ENCODE measurements at regions not wholly inside any gene's neighbourhood (a gene's known extent, or its start where the extent isn't known, plus 50 kb on each side); places are given as distances from the start of the nearest gene placed in this dataset.

GRCh38 chr6:137781639-137782038 lies 85.4 kb upstream of the TNFAIP3 start:
- TF ChIP-seq CTCF (IDR thresholded peaks at IDR 0.05; ENCODE audit: control insufficient read depth, insufficient read depth, low read depth, low read length, missing control alignments): no peak

GRCh38 chr6:137782166-137783039 lies 84.7 kb upstream of the TNFAIP3 start:
- no peak for TF ChIP-seq CTCF (IDR thresholded peaks at IDR 0.05; ENCODE audit: control insufficient read depth, insufficient read depth, low read depth, low read length, missing control alignments)
- no peak for DNase-seq (ENCODE audit: low read depth)
- no peak overlapping the region for H3K4me3 ChIP-seq (ENCODE audit: control insufficient read depth, low read depth, low read length)

More at GRCh38 chr6:137781639-137782038, 85.4 kb upstream of the TNFAIP3 start:
- no peak overlapping the region for H3K4me3 ChIP-seq (ENCODE audit: control insufficient read depth, low read depth, low read length)
- no peak for DNase-seq (ENCODE audit: low read depth)

- no peak for DNase-seq (ENCODE audit: low read depth)
- TF ChIP-seq CTCF (IDR thresholded peaks at IDR 0.05; ENCODE audit: control insufficient read depth, insufficient read depth, low read depth, low read length, missing control alignments): no peak
- H3K4me3 ChIP-seq (ENCODE audit: control insufficient read depth, low read depth, low read length): no peak overlapping the region
Measured at GRCh38 chr6:137783710-137784109, 83.3 kb upstream of the TNFAIP3 start.

GRCh38 chr6:137784583-137784982 lies 82.5 kb upstream of the TNFAIP3 start:
- no peak for TF ChIP-seq CTCF (IDR thresholded peaks at IDR 0.05; ENCODE audit: control insufficient read depth, insufficient read depth, low read depth, low read length, missing control alignments)
- H3K4me3 ChIP-seq (ENCODE audit: control insufficient read depth, low read depth, low read length): no peak overlapping the region
- no peak for DNase-seq (ENCODE audit: low read depth)

GRCh38 chr6:137787016-137787415 lies 80.0 kb upstream of the TNFAIP3 start:
- no peak for TF ChIP-seq CTCF (IDR thresholded peaks at IDR 0.05; ENCODE audit: control insufficient read depth, insufficient read depth, low read depth, low read length, missing control alignments)
- no peak overlapping the region for H3K4me3 ChIP-seq (ENCODE audit: control insufficient read depth, low read depth, low read length)
- no peak for DNase-seq (ENCODE audit: low read depth)

- no peak overlapping the region for H3K4me3 ChIP-seq (ENCODE audit: control insufficient read depth, low read depth, low read length)
- no peak for TF ChIP-seq CTCF (IDR thresholded peaks at IDR 0.05; ENCODE audit: control insufficient read depth, insufficient read depth, low read depth, low read length, missing control alignments)
Measured at GRCh38 chr6:137788248-137788647, 78.8 kb upstream of the TNFAIP3 start.

More at GRCh38 chr6:137788248-137788647, 78.8 kb upstream of the TNFAIP3 start:
- DNase-seq (ENCODE audit: low read depth): no peak
